H1 (cell line): ENCODE measurements at regions not wholly inside any gene's neighbourhood (a gene's known extent, or its start where the extent isn't known, plus 50 kb on each side); places are given as distances from the start of the nearest gene placed in this dataset.

Experiments used
- CTCF ChIA-PET: fragments of 300-600 bp; sonication (Branson Sonifier 250); formaldehyde crosslinking; loops from one replicate; lab custom pipeline; 2021; ENCODE audit not compliant: partially characterized antibody; lab: Charles Lee
- POLR2A ChIA-PET: fragments of 300-600 bp; sonication (Branson Sonifier 250); formaldehyde crosslinking; loops from one replicate; lab custom pipeline; 2021; ENCODE audit warnings: inconsistent platforms; ENCODE audit not compliant: partially characterized antibody; lab: Charles Lee
- DNase-seq, 2 experiments: peaks; one replicate each; pipeline versions ENCODE4 v3.0.0 to v3.0.0-alpha.2; 2010 to 2022; ENCODE audit warnings: low spot score in 2 of 2, low read depth in 1 of 2, mixed read lengths in 1 of 2
- FAIRE-seq: peaks from 2 replicates; lab custom pipeline; 2011; peaks lifted over from hg19 to GRCh38; lab: Jason Lieb, UNC
- H2AFZ ChIP-seq: 2 replicates; pipeline ENCODE4 v1.8.1; 2012; ENCODE audit warnings: low read length, inconsistent platforms
- H2AK5ac ChIP-seq: 2 replicates; pipeline ENCODE4 v1.6.1; 2013; ENCODE audit warnings: low read depth, low read length
- H2BK120ac ChIP-seq: replicated peaks from 2 replicates; pipeline ENCODE3; 2013; ENCODE audit warnings: low read depth, low read length, inconsistent platforms
- H2BK12ac ChIP-seq: 2 replicates; pipeline ENCODE4 v1.6.1; 2013; ENCODE audit warnings: low read depth, low read length
- H2BK15ac ChIP-seq: 2 replicates; pipeline ENCODE4 v1.6.1; 2013; ENCODE audit warnings: low read length
- H2BK20ac ChIP-seq: 2 replicates; pipeline ENCODE4 v1.6.1; 2013; ENCODE audit warnings: low read length
- H2BK5ac ChIP-seq: 2 replicates; pipeline ENCODE4 v1.6.1; 2013; ENCODE audit warnings: low read depth, low read length
- H3K14ac ChIP-seq: 2 replicates; pipeline ENCODE4 v1.6.1; 2013; ENCODE audit warnings: inconsistent platforms; ENCODE audit not compliant: insufficient read length
- H3K18ac ChIP-seq: 2 replicates; pipeline ENCODE4 v1.6.1; 2013; ENCODE audit warnings: low read length; ENCODE audit errors: extremely low read depth
- H3K23ac ChIP-seq: 2 replicates; pipeline ENCODE4 v1.6.1; 2013; ENCODE audit warnings: inconsistent platforms; ENCODE audit not compliant: insufficient read length
- H3K23me2 ChIP-seq: 2 replicates; pipeline ENCODE4 v1.6.1; 2013; ENCODE audit warnings: low read depth, low read length
- H3K27ac ChIP-seq: 2 replicates; pipeline ENCODE4 v1.6.1; 2011; ENCODE audit warnings: low read depth, low read length, inconsistent platforms
- H3K27me3 ChIP-seq, 4 experiments: replicated peaks in 1 of 4; 1 replicate in 1 of 4; 2 replicates in 3 of 4; pipeline versions ENCODE4 v1.6.1 to v1.8.1; 2011 to 2013; ENCODE audit warnings: low read length in 3 of 4, mild to moderate bottlenecking in 3 of 4, inconsistent platforms in 2 of 4, mixed read lengths in 2 of 4, moderate library complexity in 1 of 4; ENCODE audit not compliant: control insufficient read depth in 3 of 4, insufficient read depth in 3 of 4; ENCODE audit errors: extremely low read depth in 1 of 4
- H3K36me3 ChIP-seq, 4 experiments: 2 replicates each; pipeline versions ENCODE4 v1.6.1 to v1.8.1; 2011 to 2013; ENCODE audit warnings: mild to moderate bottlenecking in 4 of 4, low read length in 3 of 4, moderate library complexity in 2 of 4, control low read depth in 1 of 4, inconsistent platforms in 1 of 4; ENCODE audit not compliant: insufficient read depth in 4 of 4, control insufficient read depth in 2 of 4
- H3K4ac ChIP-seq: replicated peaks from 2 replicates; pipeline ENCODE3; 2013; ENCODE audit warnings: low read length, low read depth, mixed read lengths, inconsistent platforms; ENCODE audit not compliant: insufficient read length
- H3K4me1 ChIP-seq, 4 experiments: replicated peaks in 1 of 4; 1 replicate in 1 of 4; 2 replicates in 3 of 4; pipeline versions ENCODE4 v1.6.1 to v1.8.1; 2011 to 2013; ENCODE audit warnings: low read length in 3 of 4, inconsistent platforms in 2 of 4, mixed read lengths in 1 of 4; ENCODE audit not compliant: insufficient read depth in 4 of 4, control insufficient read depth in 3 of 4
- H3K4me2 ChIP-seq, 2 experiments: 2 replicates each; pipeline versions ENCODE4 v1.6.1 to v1.8.1; 2011 to 2013; ENCODE audit warnings: low read depth in 2 of 2, low read length in 2 of 2, control low read depth in 1 of 2, inconsistent platforms in 1 of 2, mild to moderate bottlenecking in 1 of 2; ENCODE audit not compliant: insufficient read depth in 1 of 2
- H3K4me3 ChIP-seq, 4 experiments: fragments of 200-600, 300-600 bp in 1 of 4; sonication (generic), shearing (Covaris generic), sonication (Bioruptor Twin) in 1 of 4; 2 replicates each; pipeline versions ENCODE4 v1.5.1 to v1.8.1; 2011 to 2016; ENCODE audit warnings: low read length in 4 of 4, low read depth in 3 of 4, control low read depth in 2 of 4, inconsistent platforms in 2 of 4, mild to moderate bottlenecking in 2 of 4, mixed read lengths in 1 of 4, moderate library complexity in 1 of 4; ENCODE audit not compliant: insufficient read depth in 2 of 4; ENCODE audit errors: extremely low read depth in 1 of 4
- H3K56ac ChIP-seq: replicated peaks from 2 replicates; pipeline ENCODE3; 2013; ENCODE audit warnings: low read depth, mild to moderate bottlenecking, mixed read lengths, low read length, inconsistent platforms; ENCODE audit not compliant: insufficient read length
- H3K79me1 ChIP-seq: 2 replicates; pipeline ENCODE4 v1.6.1; 2013; ENCODE audit warnings: low read depth, low read length, control low read depth
- H3K79me2 ChIP-seq, 2 experiments: 2 replicates each; pipeline versions ENCODE4 v1.6.1 to v1.8.1; 2012 to 2013; ENCODE audit warnings: low read length in 2 of 2, mild to moderate bottlenecking in 2 of 2, inconsistent platforms in 1 of 2; ENCODE audit not compliant: insufficient read depth in 2 of 2, control insufficient read depth in 1 of 2
- H3K9ac ChIP-seq, 4 experiments: replicated peaks in 1 of 4; 1 replicate in 1 of 4; 2 replicates in 3 of 4; pipeline versions ENCODE4 v1.6.1 to v1.8.1; 2011 to 2013; ENCODE audit warnings: low read depth in 3 of 4, low read length in 3 of 4, control low read depth in 2 of 4, mild to moderate bottlenecking in 2 of 4, moderate library complexity in 2 of 4, inconsistent platforms in 1 of 4; ENCODE audit errors: extremely low read depth in 1 of 4
- H3K9me3 ChIP-seq, 2 experiments: 2 replicates each; pipeline versions ENCODE4 v1.6.1 to v1.8.1; 2012 to 2013; ENCODE audit warnings: mild to moderate bottlenecking in 2 of 2, moderate library complexity in 2 of 2, control low read depth in 1 of 2, inconsistent platforms in 1 of 2, low read depth in 1 of 2, low read length in 1 of 2, mixed read lengths in 1 of 2; ENCODE audit not compliant: insufficient read depth in 2 of 2
- H4K20me1 ChIP-seq, 2 experiments: replicated peaks in 1 of 2; 2 replicates each; pipeline versions ENCODE3 to v1.8.1; 2011 to 2013; ENCODE audit warnings: inconsistent platforms in 2 of 2, low read length in 2 of 2, mild to moderate bottlenecking in 1 of 2; ENCODE audit not compliant: insufficient read depth in 2 of 2, control insufficient read depth in 1 of 2
- H4K5ac ChIP-seq: 2 replicates; pipeline ENCODE4 v1.6.1; 2013; ENCODE audit warnings: low read length, low read depth, mixed read lengths, inconsistent platforms; ENCODE audit not compliant: insufficient read length
- H4K8ac ChIP-seq: 2 replicates; pipeline ENCODE4 v1.8.0; 2013; ENCODE audit warnings: mild to moderate bottlenecking, moderate library complexity, low read length, inconsistent platforms; ENCODE audit not compliant: insufficient read depth; ENCODE audit errors: extremely low read depth
- H4K91ac ChIP-seq: replicated peaks from 2 replicates; pipeline ENCODE3; 2013; ENCODE audit warnings: low read length, mixed read lengths, inconsistent platforms; ENCODE audit not compliant: insufficient read length
- CBX5 ChIP-seq: fragments of 300-800, 300-1000 bp; sonication (generic); IDR thresholded peaks from 2 replicates; pipeline ENCODE4 v1.7.1; 2016; ENCODE audit warnings: antibody characterized with exemption, low read length, low read depth
- CEBPB ChIP-seq: IDR thresholded peaks from 2 replicates; pipeline ENCODE4 v1.6.1; 2012; ENCODE audit warnings: low read depth, low read length
- CHD1 ChIP-seq: IDR thresholded peaks from 2 replicates; pipeline ENCODE4 v1.6.1; 2012; ENCODE audit warnings: low read depth, low read length, improper control_type of control experiment
- EZH2 ChIP-seq: fragments of 200-600 bp; sonication (generic); IDR thresholded peaks from 2 replicates; pipeline ENCODE4 v1.7.1; 2012; ENCODE audit warnings: low read depth, mild to moderate bottlenecking, moderate library complexity, low read length, inconsistent platforms; ENCODE audit not compliant: severe bottlenecking
- HDAC6 ChIP-seq: IDR thresholded peaks from one replicate; pipeline ENCODE4 v1.7.1; 2012; ENCODE audit warnings: low read depth, mild to moderate bottlenecking, inconsistent platforms, low read length, moderate library complexity
- KDM1A ChIP-seq: fragments of 200-600, 300-600 bp; sonication (generic); IDR thresholded peaks from 2 replicates; pipeline ENCODE4 v1.7.1; 2016; ENCODE audit warnings: mild to moderate bottlenecking, low read length, borderline replicate concordance
- MAX ChIP-seq: IDR thresholded peaks from 2 replicates; pipeline ENCODE4 v1.6.1; 2012; ENCODE audit warnings: inconsistent platforms
- NRF1 ChIP-seq: IDR thresholded peaks from 2 replicates; pipeline ENCODE4 v1.6.1; 2011; ENCODE audit warnings: mild to moderate bottlenecking, low read depth, low read length, improper control_type of control experiment
- POU5F1 ChIP-seq: IDR thresholded peaks from 2 replicates; pipeline ENCODE4 v1.6.1; 2011; ENCODE audit warnings: low read depth, mild to moderate bottlenecking, low read length, moderate library complexity
- RFX5 ChIP-seq: IDR thresholded peaks from 2 replicates; pipeline ENCODE4 v1.6.1; 2011; ENCODE audit warnings: low read depth, low read length, improper control_type of control experiment, borderline replicate concordance
- SAP30 ChIP-seq: fragments of 300-600 bp; sonication (generic); IDR thresholded peaks from 2 replicates; pipeline ENCODE4 v1.7.1; 2012; ENCODE audit warnings: low read length, moderate library complexity, mild to moderate bottlenecking, inconsistent platforms; ENCODE audit not compliant: insufficient read depth, insufficient replicate concordance
- SRF ChIP-seq: IDR thresholded peaks from 2 replicates; pipeline ENCODE4 v1.6.1; 2011; ENCODE audit warnings: mild to moderate bottlenecking, low read depth, low read length, moderate library complexity
- SUZ12 ChIP-seq: fragments of 200-600 bp; sonication (generic); IDR thresholded peaks from 2 replicates; pipeline ENCODE4 v1.6.1; 2012; ENCODE audit warnings: mild to moderate bottlenecking, inconsistent platforms, low read length, moderate library complexity, mixed read lengths
- TEAD4 ChIP-seq: IDR thresholded peaks from 2 replicates; pipeline ENCODE4 v1.6.1; 2012; ENCODE audit warnings: low read depth, low read length, inconsistent platforms, mixed read lengths
- ZNF274 ChIP-seq: IDR thresholded peaks from 2 replicates; pipeline ENCODE4 v1.7.0; 2012; ENCODE audit warnings: low read length, borderline replicate concordance; ENCODE audit errors: extremely low read depth
- WGBS, 2 experiments: shearing (Covaris generic) in 1 of 2; methylation state at CpG; one replicate each; pipeline versions ENCODE4 v1.1.6 to v1.1.7; 2013 to 2015; ENCODE audit warnings: low lambda C conversion rate in 2 of 2, mixed read lengths in 2 of 2, inconsistent platforms in 1 of 2, low coverage in 1 of 2, missing lambda C conversion rate in 1 of 2; ENCODE audit not compliant: insufficient replicate concordance in 2 of 2, insufficient coverage in 1 of 2, insufficient read length in 1 of 2; ENCODE audit errors: extremely low coverage in 1 of 2, missing lambda C conversion rate in 1 of 2; 5-methylcytosine and 5-hydroxymethylcytosine counted together

DNA sequence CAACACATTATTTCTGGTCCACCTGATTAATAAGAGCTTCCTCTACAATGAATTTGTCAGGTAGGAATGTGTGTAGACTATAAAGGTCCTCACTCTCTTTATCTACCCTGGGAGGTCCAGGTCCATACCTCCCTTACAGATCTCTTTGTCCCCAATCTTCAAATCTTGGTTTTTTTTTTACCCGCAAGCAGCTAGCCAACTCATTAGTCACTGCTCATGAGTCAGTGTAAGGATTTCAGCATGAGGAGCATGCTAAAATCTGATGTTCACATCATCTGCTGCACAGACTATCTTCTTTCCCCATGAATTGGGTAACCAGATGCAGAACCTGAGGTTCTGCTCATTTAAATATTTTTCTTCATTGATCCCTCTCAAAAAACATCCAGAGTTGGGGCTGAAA, 397.0 kb upstream of the ISX start:
- no peak overlapping the region for H2BK20ac ChIP-seq
- H2AK5ac ChIP-seq, result no peak overlapping the region
- no peak overlapping the region for H4K8ac ChIP-seq
- no peaks in the 10 kb centered on the region for H3K79me1 ChIP-seq
- no peak overlapping the region for H4K91ac ChIP-seq
- H3K79me2 ChIP-seq, result no peaks in the 10 kb centered on the region
- no peaks in the 10 kb centered on the region for H3K36me3 ChIP-seq
- H3K4me2 ChIP-seq, result no peak overlapping the region
- CTCF ChIA-PET, result no interaction called here
- no peak for DNase-seq
- WGBS, 2 experiments, result 100% methylated on average over 1 of the region's 1 CpG; no CpG with 5 or more reads in 1 of the 2 experiments
- no peak overlapping the region for H2AFZ ChIP-seq
- H2BK12ac ChIP-seq, result no peak overlapping the region
- H3K27ac ChIP-seq, result no peak overlapping the region
- H3K4me3 ChIP-seq, result no peak overlapping the region
- no peaks in the 10 kb centered on the region for H4K20me1 ChIP-seq
- H3K9ac ChIP-seq, result no peak overlapping the region
- no peaks in the 10 kb centered on the region for H3K4me1 ChIP-seq
- H4K5ac ChIP-seq, result no peak overlapping the region
- H2BK120ac ChIP-seq, result no peak overlapping the region
- FAIRE-seq, result no peak
- H3K18ac ChIP-seq, result no peak overlapping the region
- H3K14ac ChIP-seq, result no peak overlapping the region
- no peaks in the 10 kb centered on the region for H3K9me3 ChIP-seq
- no peak overlapping the region for H2BK5ac ChIP-seq
- H2BK15ac ChIP-seq, result no peak overlapping the region
- H3K4ac ChIP-seq, result no peak overlapping the region
- H3K56ac ChIP-seq, result no peak overlapping the region
- no peaks in the 10 kb centered on the region for H3K23me2 ChIP-seq
- POLR2A ChIA-PET, result no interaction called here
- no peak overlapping the region for H3K23ac ChIP-seq
- no peaks in the 10 kb centered on the region for H3K27me3 ChIP-seq
- no peak for TF ChIP-seq EZH2
- no peak for TF ChIP-seq CEBPB
- no peak for TF ChIP-seq SUZ12
- TF ChIP-seq NRF1, result no peak
- no peak for TF ChIP-seq POU5F1
- no peak for TF ChIP-seq SAP30
- no peak for TF ChIP-seq SRF
- TF ChIP-seq HDAC6, result no peak
- no peak for TF ChIP-seq TEAD4
- TF ChIP-seq CHD1, result no peak
- no peak for TF ChIP-seq CBX5
- TF ChIP-seq RFX5, result no peak
- TF ChIP-seq MAX, result no peak
- no peak for TF ChIP-seq KDM1A
- TF ChIP-seq ZNF274, result no peak
